Natural killer cell treated with Interleukin-12 subunit alpha and Interleukin-12 subunit beta and Interleukin-15 and Interleukin-18, amount 100 ng/mL, for 72 hours (primary cell): ENCODE measurements at regions not wholly inside any gene's neighbourhood (a gene's known extent, or its start where the extent isn't known, plus 50 kb on each side); places are given as distances from the start of the nearest gene placed in this dataset.

ENCODE experiments used
- ATAC-seq, 2 donors: fragments of 150-1000 bp; cut with Tn5 transposase in 1 of 2; sonication (Bioruptor Pico), chemical (Tn5 transposase) in 1 of 2; 2 replicates each; pipeline ENCODE4 v1.10.0; 2021
- DNase-seq: peaks from one replicate; pipeline ENCODE4 v3.0.0; 2022; ENCODE audit warnings: low spot score
- H3K27ac Mint-ChIP-seq, 2 donors: 1 replicate in 1 of 2; 2 replicates in 1 of 2; pipeline ENCODE4 v1.8.0; 2022; ENCODE audit warnings: mixed read lengths in 2 of 2, mild to moderate bottlenecking in 1 of 2, moderate library complexity in 1 of 2
- H3K27me3 Mint-ChIP-seq, 2 donors: 1 replicate in 1 of 2; 2 replicates in 1 of 2; pipeline ENCODE4 v1.8.0; 2022; ENCODE audit warnings: mixed read lengths in 2 of 2
- H3K36me3 Mint-ChIP-seq: one replicate; pipeline ENCODE4 v1.8.0; 2022; ENCODE audit warnings: mixed read lengths
- H3K4me1 Mint-ChIP-seq, 2 donors: 1 replicate in 1 of 2; 2 replicates in 1 of 2; pipeline ENCODE4 v1.8.0; 2022; ENCODE audit warnings: low read depth in 2 of 2, mixed read lengths in 2 of 2, mild to moderate bottlenecking in 1 of 2
- H3K4me3 Mint-ChIP-seq: one replicate; pipeline ENCODE4 v1.8.0; 2022; ENCODE audit warnings: mixed read lengths
- H3K9me3 Mint-ChIP-seq: 2 replicates; pipeline ENCODE4 v1.8.0; 2022; ENCODE audit warnings: mixed read lengths

GRCh38 chr15:77546870-77547269 is 85.8 kb downstream of the LINGO1 start:
- peaks cover 0 to 16% of the 10 kb centered on the region in 2 donors for H3K4me1 Mint-ChIP-seq
- H3K27me3 Mint-ChIP-seq, result peaks cover 0 to 2% of the 10 kb centered on the region in 2 donors
- no peaks in the 10 kb centered on the region for H3K36me3 Mint-ChIP-seq
- peak overlapping the region in 1 of 2 donors; percentile 63 for H3K27ac Mint-ChIP-seq
- no peak for ATAC-seq
- H3K9me3 Mint-ChIP-seq, result no peaks in the 10 kb centered on the region
- no peak for DNase-seq
- H3K4me3 Mint-ChIP-seq, result no peak overlapping the region

GRCh38 chr15:77546050-77546501 is 86.6 kb downstream of the LINGO1 start:
- Mint-ChIP-seq H3K27ac (no peak overlapping the region), H3K27me3 (peaks cover 0 to 2% of the 10 kb centered on the region in 2 donors), H3K9me3 (no peaks in the 10 kb centered on the region), H3K36me3 (no peaks in the 10 kb centered on the region), H3K4me1 (peaks cover 0 to 16% of the 10 kb centered on the region in 2 donors), H3K4me3 (no peak overlapping the region)
- no peak for DNase-seq
- ATAC-seq, result no peak

DNA sequence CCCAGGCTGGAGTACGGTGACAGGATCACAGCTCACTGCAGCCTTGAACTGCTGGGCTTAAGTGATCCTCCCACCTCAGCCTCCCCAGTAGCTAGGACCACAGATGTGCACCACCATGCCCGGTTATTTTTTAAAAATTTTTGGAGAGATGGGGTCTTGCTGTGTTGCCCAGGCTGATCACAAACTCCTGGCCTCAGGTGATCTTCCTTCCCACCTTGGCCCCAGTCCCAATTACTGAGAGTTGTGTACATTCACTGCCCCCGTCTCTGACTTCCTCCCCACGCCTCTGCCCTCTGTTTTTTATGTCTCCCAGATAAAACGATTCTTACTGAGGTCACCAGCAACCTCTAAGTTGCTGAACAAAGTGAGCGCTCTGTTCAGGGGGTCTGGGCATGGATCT is 87.7 kb downstream of the LINGO1 start:
- Mint-ChIP-seq H3K4me1 (peaks cover 0 to 16% of the 10 kb centered on the region in 2 donors), H3K9me3 (no peaks in the 10 kb centered on the region), H3K27me3 (peaks cover 0 to 2% of the 10 kb centered on the region in 2 donors), H3K27ac (no peak overlapping the region), H3K4me3 (no peak overlapping the region), H3K36me3 (no peaks in the 10 kb centered on the region)
- no peak for DNase-seq
- ATAC-seq, result no peak

DNA sequence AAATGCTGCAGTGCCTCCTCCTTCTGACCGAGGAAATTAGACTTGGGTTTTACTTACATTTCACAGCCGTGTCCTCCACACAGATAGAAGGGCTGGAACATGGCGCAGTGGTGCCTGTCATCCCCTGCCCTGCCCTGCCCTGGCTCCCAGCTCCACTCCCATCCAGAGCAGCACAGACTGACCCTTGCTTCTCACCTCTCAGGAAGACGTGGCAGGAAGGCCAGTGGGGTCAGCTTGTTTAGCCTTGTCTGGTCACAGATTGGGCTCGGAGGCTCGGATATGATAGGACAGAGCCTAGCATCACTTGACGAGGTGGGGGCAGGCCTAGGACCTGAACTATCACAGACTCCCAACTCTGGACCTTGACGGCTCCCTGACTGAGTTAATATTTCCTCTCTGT is 88.5 kb downstream of the LINGO1 start:
- ATAC-seq (no peak), DNase-seq (no peak)
- H3K36me3 Mint-ChIP-seq, result no peaks in the 10 kb centered on the region
- peaks cover 0 to 16% of the 10 kb centered on the region in 2 donors for H3K4me1 Mint-ChIP-seq
- peak overlapping the region in 1 of 2 donors; percentile 73 for H3K27ac Mint-ChIP-seq
- peaks cover 0 to 2% of the 10 kb centered on the region in 2 donors for H3K27me3 Mint-ChIP-seq
- H3K4me3 Mint-ChIP-seq, result peak overlapping the region; percentile 60
- no peaks in the 10 kb centered on the region for H3K9me3 Mint-ChIP-seq

DNA sequence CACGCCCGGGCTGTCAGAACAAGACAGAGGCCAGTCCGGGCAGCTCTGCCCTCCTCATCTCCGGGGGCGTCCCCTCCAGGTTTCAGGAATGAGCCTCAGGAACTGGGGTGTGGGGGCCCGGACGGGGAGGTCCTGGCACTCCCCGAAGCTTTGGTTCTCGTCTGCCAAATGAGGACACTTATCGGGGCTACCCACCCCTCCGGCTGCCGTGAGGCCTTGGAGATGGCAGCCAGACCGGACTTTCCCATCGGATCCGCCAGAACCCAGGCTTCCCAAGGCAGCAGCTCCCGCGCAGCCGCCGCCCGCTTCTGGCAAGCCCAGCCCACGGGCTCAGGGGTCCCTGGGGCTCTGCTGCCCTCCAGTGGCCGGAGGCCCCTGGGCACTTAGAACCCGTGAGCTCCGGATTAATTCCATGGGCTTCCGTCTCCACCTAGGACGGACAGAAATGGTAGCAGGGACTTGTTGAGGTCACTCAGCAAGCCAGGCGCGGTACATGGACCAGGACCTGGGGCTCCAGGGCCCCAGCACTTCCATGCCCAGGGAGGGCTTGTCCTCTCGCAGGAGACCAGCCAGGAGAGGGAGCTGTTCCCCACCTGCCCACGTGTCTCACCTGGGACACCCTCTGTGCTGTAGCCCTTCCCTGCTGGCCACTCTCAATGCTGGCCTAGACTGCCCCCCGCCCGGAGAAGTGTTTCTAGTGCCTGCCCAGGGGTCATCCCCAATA is 89.4 kb downstream of the LINGO1 start:
- Mint-ChIP-seq H3K27me3 (peaks cover 0 to 2% of the 10 kb centered on the region in 2 donors), H3K36me3 (no peaks in the 10 kb centered on the region), H3K4me3 (peak overlapping the region; percentile 60), H3K9me3 (no peaks in the 10 kb centered on the region), H3K27ac (peak overlapping the region in 1 of 2 donors; percentile 73), H3K4me1 (peaks cover 0 to 12% of the 10 kb centered on the region in 2 donors)
- DNase-seq, result peak; percentile 86
- ATAC-seq, result peak; percentile 88 to 90

DNA sequence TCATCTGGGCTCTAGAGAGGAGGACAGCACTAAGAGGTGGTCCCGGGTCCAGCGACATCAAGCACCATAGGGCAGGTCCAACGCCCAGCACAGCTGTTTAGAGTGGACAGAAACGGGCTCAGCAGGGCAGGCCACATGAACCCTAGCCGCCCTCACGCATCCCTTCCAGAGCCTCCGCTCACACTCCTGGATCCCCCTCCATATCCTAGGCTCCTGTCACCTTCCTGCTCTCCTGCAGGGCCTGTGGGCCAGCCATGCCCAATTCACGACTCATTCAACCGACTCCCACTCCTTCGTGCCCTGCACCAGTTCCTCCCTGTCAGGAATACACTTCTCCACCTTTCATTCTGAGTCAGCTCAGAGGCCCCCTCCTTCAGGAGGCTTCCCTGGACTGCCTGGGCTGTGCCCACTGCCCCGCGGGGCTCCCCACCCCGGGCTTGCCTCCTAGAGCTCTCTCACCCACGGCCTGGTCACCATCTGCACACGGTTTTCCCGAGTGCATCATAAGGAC is 90.2 kb downstream of the LINGO1 start:
- Mint-ChIP-seq H3K4me1 (peaks cover 0 to 9% of the 10 kb centered on the region in 2 donors), H3K27ac (peak overlapping the region in 1 of 2 donors; percentile 73), H3K9me3 (no peaks in the 10 kb centered on the region), H3K27me3 (peaks cover 0 to 2% of the 10 kb centered on the region in 2 donors), H3K4me3 (peak overlapping the region; percentile 60), H3K36me3 (no peaks in the 10 kb centered on the region)
- DNase-seq, result no peak
- no peak for ATAC-seq

DNA sequence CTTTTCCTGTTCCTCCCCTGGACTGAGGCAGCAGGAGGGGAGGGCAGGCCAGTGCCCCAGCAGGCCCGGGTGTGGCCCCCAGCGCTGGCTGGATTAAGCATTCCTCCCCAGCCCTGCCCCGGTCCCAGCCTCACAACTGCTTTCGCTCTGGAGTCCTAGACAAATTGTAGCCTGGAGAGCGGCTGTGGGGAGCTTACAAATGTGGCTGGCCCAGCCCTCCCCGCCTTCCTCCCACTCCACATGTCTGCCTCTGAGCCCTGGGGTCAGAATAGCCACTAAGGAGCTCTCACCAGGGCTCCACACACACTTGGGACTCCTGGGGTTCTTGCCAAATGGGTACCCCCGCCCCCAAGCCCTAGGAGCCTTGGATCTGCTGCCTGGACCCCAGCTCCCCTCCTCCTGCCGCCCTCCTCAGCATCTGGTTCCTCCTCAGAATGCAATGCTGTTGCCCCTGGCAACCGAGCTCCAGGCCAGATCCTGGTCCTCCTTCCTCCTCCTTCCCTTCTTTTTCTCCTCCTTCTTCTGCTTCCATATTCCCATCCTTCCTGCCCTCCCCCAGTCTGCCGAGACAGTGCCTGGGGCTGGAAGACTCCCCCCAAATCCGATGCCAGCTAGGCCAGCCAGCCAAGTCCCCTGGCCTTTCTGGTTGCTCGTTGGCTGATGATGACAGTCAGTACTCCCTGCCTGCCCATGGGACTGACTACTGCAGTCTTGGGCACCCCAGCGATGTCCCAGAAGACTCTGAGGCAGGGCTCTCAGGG is 91.1 kb downstream of the LINGO1 start:
- Mint-ChIP-seq H3K4me1 (peaks cover 0 to 9% of the 10 kb centered on the region in 2 donors), H3K9me3 (no peaks in the 10 kb centered on the region), H3K27ac (no peak overlapping the region), H3K27me3 (peaks cover 0 to 2% of the 10 kb centered on the region in 2 donors), H3K36me3 (no peaks in the 10 kb centered on the region), H3K4me3 (no peak overlapping the region)
- ATAC-seq, result no peak
- no peak for DNase-seq

DNA sequence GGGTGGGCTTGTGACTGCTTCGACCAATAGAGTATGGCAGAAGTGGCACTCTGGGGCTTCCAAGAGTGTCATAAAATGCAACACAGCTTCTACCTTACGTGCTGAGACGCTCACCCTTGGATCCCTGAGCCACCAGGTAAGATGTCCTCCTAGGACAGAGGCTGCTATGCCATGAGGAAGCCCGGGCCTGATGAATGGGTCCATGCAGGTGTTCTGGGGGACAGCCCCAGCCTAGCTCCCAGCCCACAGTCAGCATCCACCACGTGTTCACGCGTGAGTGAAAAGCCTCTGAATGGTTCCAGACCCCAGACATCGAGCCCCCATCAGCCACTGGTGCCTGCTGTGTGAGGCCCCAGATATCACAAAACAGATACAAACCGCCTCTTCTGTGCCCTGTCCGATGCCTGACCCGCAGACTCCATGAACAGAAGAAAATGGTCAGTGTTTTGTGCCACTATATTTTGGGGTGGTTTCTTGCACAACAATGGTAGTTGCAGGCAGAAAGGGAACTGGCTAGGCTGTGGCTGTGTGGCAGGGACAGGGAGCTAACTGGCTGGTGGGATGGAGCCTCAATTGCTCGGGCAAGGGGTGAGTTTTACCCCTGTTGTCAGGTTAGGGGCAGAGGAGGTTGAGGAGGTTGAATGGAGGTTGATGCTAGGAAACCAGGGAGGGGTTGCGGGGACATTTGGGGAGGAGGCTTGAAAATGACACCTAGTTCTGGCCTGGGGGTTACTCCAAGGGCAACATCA is 92.2 kb downstream of the LINGO1 start:
- H3K27ac Mint-ChIP-seq, result no peak overlapping the region
- peaks cover 0 to 9% of the 10 kb centered on the region in 2 donors for H3K4me1 Mint-ChIP-seq
- no peak overlapping the region for H3K4me3 Mint-ChIP-seq

GRCh38 chr15:77538793-77539497 is 93.8 kb downstream of the LINGO1 start:
- H3K4me1 Mint-ChIP-seq, result peaks cover 0 to 9% of the 10 kb centered on the region in 2 donors
- H3K27ac Mint-ChIP-seq, result no peak overlapping the region
- no peaks in the 10 kb centered on the region for H3K36me3 Mint-ChIP-seq
- ATAC-seq (no peak), DNase-seq (no peak)
- H3K27me3 Mint-ChIP-seq, result no peaks in the 10 kb centered on the region
- H3K4me3 Mint-ChIP-seq, result no peak overlapping the region
- no peaks in the 10 kb centered on the region for H3K9me3 Mint-ChIP-seq

More for the DNA sequence above, 92.2 kb downstream of the LINGO1 start:
- no peaks in the 10 kb centered on the region for H3K36me3 Mint-ChIP-seq
- ATAC-seq, result no peak
- DNase-seq, result no peak
- H3K9me3 Mint-ChIP-seq, result no peaks in the 10 kb centered on the region
- peaks cover 0 to under 1% of the 10 kb centered on the region in 2 donors for H3K27me3 Mint-ChIP-seq

GRCh38 chr15:77538027-77538451 is 94.7 kb downstream of the LINGO1 start:
- DNase-seq (no peak), ATAC-seq (no peak)
- no peaks in the 10 kb centered on the region for H3K36me3 Mint-ChIP-seq
- no peak overlapping the region for H3K4me3 Mint-ChIP-seq
- H3K4me1 Mint-ChIP-seq, result peaks cover 0 to 5% of the 10 kb centered on the region in 2 donors
- no peaks in the 10 kb centered on the region for H3K9me3 Mint-ChIP-seq
- H3K27ac Mint-ChIP-seq, result no peak overlapping the region
- no peaks in the 10 kb centered on the region for H3K27me3 Mint-ChIP-seq

DNA sequence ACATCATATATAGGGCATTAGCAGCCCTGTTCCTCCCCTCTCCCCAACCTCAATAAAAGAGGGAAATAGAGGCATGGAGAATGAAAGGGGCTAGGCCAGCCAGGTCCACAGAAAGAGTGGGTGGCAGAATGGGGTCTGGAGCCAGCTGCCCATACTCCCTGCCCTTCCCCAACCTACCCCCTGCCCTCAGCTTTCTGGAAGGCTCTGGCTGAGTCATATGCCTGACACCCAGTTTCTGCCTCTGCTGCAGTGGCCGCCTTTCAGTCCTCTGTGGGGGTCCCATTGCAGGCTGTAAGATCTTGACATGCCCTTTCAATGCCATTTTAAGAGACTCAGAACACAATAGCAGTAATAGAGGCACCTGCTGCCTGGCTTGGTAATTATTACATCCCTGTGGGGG is 95.7 kb downstream of the LINGO1 start:
- Mint-ChIP-seq H3K27me3 (peaks cover 0 to 3% of the 10 kb centered on the region in 2 donors), H3K4me3 (no peak overlapping the region), H3K4me1 (no peaks in the 10 kb centered on the region), H3K27ac (no peak overlapping the region), H3K36me3 (no peaks in the 10 kb centered on the region), H3K9me3 (no peaks in the 10 kb centered on the region)
- DNase-seq (peak; percentile 34), ATAC-seq (no peak)

DNA sequence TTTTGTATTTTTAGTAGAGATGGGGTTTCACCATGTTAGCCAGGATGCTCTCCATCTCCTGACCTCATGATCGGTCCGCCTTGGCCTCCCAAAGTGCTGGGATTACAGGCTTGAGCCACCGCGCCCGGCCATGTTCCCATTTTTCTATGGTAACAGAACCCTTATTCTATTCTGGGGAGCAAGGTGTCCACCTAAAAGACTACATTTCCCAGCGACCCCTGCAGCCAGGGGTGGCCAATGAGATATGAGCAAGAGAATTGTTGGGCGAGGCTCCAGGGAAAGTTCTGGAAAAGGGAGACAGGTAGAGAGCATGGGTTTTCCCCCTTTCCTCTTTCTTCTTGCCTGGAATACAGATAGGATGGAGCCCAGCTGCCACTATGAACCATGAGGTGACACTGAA is 96.9 kb downstream of the LINGO1 start:
- no peaks in the 10 kb centered on the region for H3K9me3 Mint-ChIP-seq
- DNase-seq (no peak), ATAC-seq (no peak)
- no peaks in the 10 kb centered on the region for H3K36me3 Mint-ChIP-seq
- peaks cover 0 to 7% of the 10 kb centered on the region in 2 donors for H3K27me3 Mint-ChIP-seq
- H3K27ac Mint-ChIP-seq, result no peak overlapping the region
- no peak overlapping the region for H3K4me3 Mint-ChIP-seq
- no peaks in the 10 kb centered on the region for H3K4me1 Mint-ChIP-seq
